ENCODE measurements at regions not wholly inside any gene's neighbourhood (a gene's known extent, or its start where the extent isn't known, plus 50 kb on each side); places are given as distances from the start of the nearest gene placed in this dataset.
"Not testable (repeated sequence)": the region's sequence is repeated elsewhere in the genome, so short reads cannot be mapped to it uniquely, and the experiment has no call there.

GRCh38 chr9:38921253-38921652 lies 201.3 kb upstream of the FAM240B start:
- not testable (repeated sequence) for TF ChIP-seq NR1H2 (CRISPR knock-in tag; IDR thresholded peaks at IDR 0.05); SP1 (CRISPR knock-in tag; conservative IDR thresholded peaks at IDR 0.05); CTCF (IDR thresholded peaks at IDR 0.05); ZNF138 (CRISPR knock-in tag; conservative IDR thresholded peaks at IDR 0.05); CREB1 (CRISPR knock-in tag; IDR thresholded peaks at IDR 0.05); JUN (CRISPR knock-in tag; IDR thresholded peaks at IDR 0.05)

Data from WTC11 (cell line).